ENCODE measurements at regions not wholly inside any gene's neighbourhood (a gene's known extent, or its start where the extent isn't known, plus 50 kb on each side); places are given as distances from the start of the nearest gene placed in this dataset.
A peak's percentile ranks its signal among the peaks of the same experiment; 100 is the strongest.

DNA sequence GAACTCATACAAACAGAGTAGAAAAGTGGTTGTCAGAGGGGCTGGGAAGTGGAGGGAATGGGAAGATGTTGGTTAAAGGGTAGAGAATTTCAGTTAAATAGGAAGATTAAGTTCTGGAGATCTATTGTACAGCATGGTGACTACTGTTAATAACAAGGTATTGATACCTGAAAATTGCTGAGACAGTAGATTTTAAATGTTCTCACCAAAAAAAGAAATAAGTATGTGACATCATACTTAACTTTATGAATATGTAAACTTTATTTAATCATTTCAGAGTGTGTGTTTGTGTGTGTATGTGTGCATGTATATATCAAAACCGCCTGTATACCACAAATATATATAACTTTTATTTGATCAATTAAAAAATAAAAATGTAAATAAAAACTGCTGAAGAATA is 896.4 kb downstream of the TFAP2A start:
- BruUV-seq (replicated peaks): no TSS peak
- POLR2A ChIA-PET: no interaction called here

DNA sequence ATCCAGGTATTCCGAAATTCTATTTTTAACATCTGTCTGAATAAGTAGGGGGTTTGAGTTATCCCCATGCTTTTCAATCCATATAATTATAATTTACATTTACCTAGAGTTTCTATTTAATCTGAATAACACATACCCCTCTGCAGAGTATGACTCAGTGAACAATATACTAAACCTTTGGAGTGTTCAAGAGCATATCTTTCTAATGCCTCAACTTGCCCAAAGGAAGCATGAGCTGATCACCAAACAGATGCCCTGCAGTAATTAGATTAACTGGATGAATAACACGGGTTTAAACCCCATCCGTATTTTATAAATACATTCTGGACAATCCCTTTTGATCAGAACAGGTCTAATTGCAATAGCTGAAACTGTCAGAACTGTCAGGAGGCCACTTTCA is 897.1 kb downstream of the TFAP2A start:
- no peaks in the 10 kb centered on the region for H3K36me3 ChIP-seq (replicated peaks in 1 of 2; ENCODE audit: control insufficient read depth in 1 of 2, insufficient read depth in 2 of 2, low read length in 2 of 2)
- no peak overlapping the region for H3K9ac ChIP-seq (ENCODE audit: insufficient read depth, low read depth, low read length)
- no peak overlapping the region for H3K27ac ChIP-seq (ENCODE audit: extremely low read length, insufficient read depth, low read length)
- WGBS (ENCODE audit: low lambda C conversion rate): 2% methylated on average over 3 of the region's 3 CpGs
- ChIA-PET POLR2A (no interaction called here), CTCF (ENCODE audit: low intra/inter-chr PET ratio, low total read pairs) (no interaction called here)
- no peak overlapping the region for H2AFZ ChIP-seq (ENCODE audit: low read length)
- H3K4me3 ChIP-seq (replicated peaks in 1 of 3; ENCODE audit: insufficient read depth in 1 of 3, low read depth in 2 of 3, low read length in 3 of 3): no peak overlapping the region
- intact Hi-C loops (cut with micrococcal nuclease; ENCODE audit: unreplicated experiment) (no loop called here), in situ Hi-C loops (cut with HindIII; ENCODE audit: extremely low pct_ligation_motif_present, low pct_unique_long_range_greater_than_20kb) (no loop called here)
- H4K20me1 ChIP-seq (ENCODE audit: insufficient read depth, low read length): no peaks in the 10 kb centered on the region
- no peaks in the 10 kb centered on the region for H3K9me3 ChIP-seq (ENCODE audit: low read length)
- no peak for TF ChIP-seq ATAD3A (CRISPR knock-in tag; IDR thresholded peaks at IDR 0.05)
- no peak for TF ChIP-seq SCMH1 (CRISPR knock-in tag; IDR thresholded peaks at IDR 0.05; ENCODE audit: borderline replicate concordance)
- no peak for TF ChIP-seq JUND (CRISPR knock-in tag; IDR thresholded peaks at IDR 0.05)
- TF ChIP-seq ZNF772 (CRISPR knock-in tag; IDR thresholded peaks at IDR 0.05): no peak
- no peak for TF ChIP-seq ZNF556 (CRISPR knock-in tag; IDR thresholded peaks at IDR 0.05; ENCODE audit: borderline replicate concordance)
- no peak for TF ChIP-seq ZNF567 (CRISPR knock-in tag; IDR thresholded peaks at IDR 0.05; ENCODE audit: borderline replicate concordance)
- no peak for TF ChIP-seq ZNF350 (CRISPR knock-in tag; IDR thresholded peaks at IDR 0.05; ENCODE audit: borderline replicate concordance, low read depth)
- TF ChIP-seq ZNF570 (CRISPR knock-in tag; IDR thresholded peaks at IDR 0.05; ENCODE audit: borderline replicate concordance): no peak
- TF ChIP-seq HES4 (CRISPR knock-in tag; IDR thresholded peaks at IDR 0.05; ENCODE audit: borderline replicate concordance): no peak
- TF ChIP-seq TSC22D2 (CRISPR knock-in tag; IDR thresholded peaks at IDR 0.05; ENCODE audit: borderline replicate concordance): no peak
- no peak for DNase-seq (ENCODE audit: low spot score)
- no peaks in the 10 kb centered on the region for H3K79me2 ChIP-seq (ENCODE audit: insufficient read depth, low read length)
- BruUV-seq (replicated peaks): no TSS peak
- ATAC-seq: no peak
- no peak overlapping the region for H3K4me2 ChIP-seq (ENCODE audit: low read depth, low read length)
- FAIRE-seq: no peak
- H3K4me1 ChIP-seq (ENCODE audit: insufficient read depth, low read length): no peaks in the 10 kb centered on the region
- H3K27me3 ChIP-seq (ENCODE audit: control insufficient read depth in 1 of 2, insufficient read depth in 2 of 2, low read length in 2 of 2): no peaks in the 10 kb centered on the region

More for the DNA sequence above, 896.4 kb downstream of the TFAP2A start:
- WGBS (ENCODE audit: low lambda C conversion rate): 1% methylated on average over 1 of the region's 1 CpG
- H3K9me3 ChIP-seq (ENCODE audit: low read length): no peaks in the 10 kb centered on the region
- FAIRE-seq: no peak
- CTCF ChIA-PET (ENCODE audit: low intra/inter-chr PET ratio, low total read pairs): no interaction called here
- H3K4me1 ChIP-seq (ENCODE audit: insufficient read depth, low read length): no peaks in the 10 kb centered on the region
- H3K9ac ChIP-seq (ENCODE audit: insufficient read depth, low read depth, low read length): no peak overlapping the region
- TF ChIP-seq MAFK (conservative IDR thresholded peaks at IDR 0.05 in 1 of 2, IDR thresholded peaks at IDR 0.05 in 1 of 2; ENCODE audit: low read length in 2 of 2) (peak; percentile 71 to 88), ATF7 (IDR thresholded peaks at IDR 0.05) (peak; percentile 36), ATF7 (CRISPR knock-in tag; IDR thresholded peaks at IDR 0.05) (no peak), CCAR2 (optimal IDR thresholded peaks at IDR 0.05; ENCODE audit: low read depth, low read length) (no peak), MAFF (IDR thresholded peaks at IDR 0.05; ENCODE audit: low read depth, low read length) (peak; percentile 72)
- no peak overlapping the region for H3K4me2 ChIP-seq (ENCODE audit: low read depth, low read length)
- H3K4me3 ChIP-seq (replicated peaks in 1 of 3; ENCODE audit: insufficient read depth in 1 of 3, low read depth in 2 of 3, low read length in 3 of 3): no peak overlapping the region
- no peaks in the 10 kb centered on the region for H3K36me3 ChIP-seq (replicated peaks in 1 of 2; ENCODE audit: control insufficient read depth in 1 of 2, insufficient read depth in 2 of 2, low read length in 2 of 2)
- in situ Hi-C loops (cut with HindIII; ENCODE audit: extremely low pct_ligation_motif_present, low pct_unique_long_range_greater_than_20kb) (no loop called here), intact Hi-C loops (cut with micrococcal nuclease; ENCODE audit: unreplicated experiment) (no loop called here)
- no peak for DNase-seq (ENCODE audit: low spot score)
- no peaks in the 10 kb centered on the region for H3K79me2 ChIP-seq (ENCODE audit: insufficient read depth, low read length)
- no peak overlapping the region for H2AFZ ChIP-seq (ENCODE audit: low read length)
- no peak for ATAC-seq
- H3K27me3 ChIP-seq (ENCODE audit: control insufficient read depth in 1 of 2, insufficient read depth in 2 of 2, low read length in 2 of 2): no peaks in the 10 kb centered on the region
- no peak overlapping the region for H3K27ac ChIP-seq (ENCODE audit: extremely low read length, insufficient read depth, low read length)
- no peaks in the 10 kb centered on the region for H4K20me1 ChIP-seq (ENCODE audit: insufficient read depth, low read length)

Measured in HepG2 (cell line).